ENCODE measurements at regions not wholly inside any gene's neighbourhood (a gene's known extent, or its start where the extent isn't known, plus 50 kb on each side); places are given as distances from the start of the nearest gene placed in this dataset.

DNA sequence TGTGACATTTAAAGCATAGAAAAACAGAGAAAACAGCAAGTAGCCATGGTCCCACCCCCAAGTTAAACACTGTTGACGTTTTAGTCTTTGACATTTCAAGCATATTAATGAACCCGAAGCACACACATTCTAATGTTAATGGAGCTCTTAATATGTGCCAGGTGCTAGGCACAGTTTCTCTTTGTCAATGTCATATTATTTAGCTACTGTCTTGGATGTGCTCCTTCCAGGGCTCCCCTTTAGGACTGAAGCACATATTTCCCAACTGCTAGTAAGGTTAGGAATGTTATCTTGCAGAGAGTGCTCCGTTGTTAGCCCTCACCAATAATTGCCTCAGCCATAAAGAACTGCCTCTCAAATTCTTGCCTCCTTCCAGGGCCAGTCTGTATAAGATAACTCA is 716.6 kb upstream of the TENM4 start:
- no peak for DNase-seq
- Histone ChIP-seq H3K4me1 (no peaks in the 10 kb centered on the region), H3K27me3 (no peaks in the 10 kb centered on the region), H3K4me3 (no peak overlapping the region), H3K36me3 (no peaks in the 10 kb centered on the region), H3K9me3 (no peaks in the 10 kb centered on the region), H3K27ac (no peak overlapping the region)
- TF ChIP-seq, protein P1, sequence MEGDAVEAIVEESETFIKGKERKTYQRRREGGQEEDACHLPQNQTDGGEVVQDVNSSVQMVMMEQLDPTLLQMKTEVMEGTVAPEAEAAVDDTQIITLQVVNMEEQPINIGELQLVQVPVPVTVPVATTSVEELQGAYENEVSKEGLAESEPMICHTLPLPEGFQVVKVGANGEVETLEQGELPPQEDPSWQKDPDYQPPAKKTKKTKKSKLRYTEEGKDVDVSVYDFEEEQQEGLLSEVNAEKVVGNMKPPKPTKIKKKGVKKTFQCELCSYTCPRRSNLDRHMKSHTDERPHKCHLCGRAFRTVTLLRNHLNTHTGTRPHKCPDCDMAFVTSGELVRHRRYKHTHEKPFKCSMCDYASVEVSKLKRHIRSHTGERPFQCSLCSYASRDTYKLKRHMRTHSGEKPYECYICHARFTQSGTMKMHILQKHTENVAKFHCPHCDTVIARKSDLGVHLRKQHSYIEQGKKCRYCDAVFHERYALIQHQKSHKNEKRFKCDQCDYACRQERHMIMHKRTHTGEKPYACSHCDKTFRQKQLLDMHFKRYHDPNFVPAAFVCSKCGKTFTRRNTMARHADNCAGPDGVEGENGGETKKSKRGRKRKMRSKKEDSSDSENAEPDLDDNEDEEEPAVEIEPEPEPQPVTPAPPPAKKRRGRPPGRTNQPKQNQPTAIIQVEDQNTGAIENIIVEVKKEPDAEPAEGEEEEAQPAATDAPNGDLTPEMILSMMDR (IDR thresholded peaks at IDR 0.05): no peak
- no peak for TF ChIP-seq POLR2A (IDR thresholded peaks at IDR 0.05)
- WGBS, 4 donors: 37 to 43% (median 40%) methylated on average over 3 of the region's 3 CpGs
- no peak for ATAC-seq
- intact Hi-C loops (cut with DNase I): loop anchor here (5.0 to 10.0 kb wide), 4 partner anchors 393 to 695 kb away; no protein-coding TSS in a partner anchor

DNA sequence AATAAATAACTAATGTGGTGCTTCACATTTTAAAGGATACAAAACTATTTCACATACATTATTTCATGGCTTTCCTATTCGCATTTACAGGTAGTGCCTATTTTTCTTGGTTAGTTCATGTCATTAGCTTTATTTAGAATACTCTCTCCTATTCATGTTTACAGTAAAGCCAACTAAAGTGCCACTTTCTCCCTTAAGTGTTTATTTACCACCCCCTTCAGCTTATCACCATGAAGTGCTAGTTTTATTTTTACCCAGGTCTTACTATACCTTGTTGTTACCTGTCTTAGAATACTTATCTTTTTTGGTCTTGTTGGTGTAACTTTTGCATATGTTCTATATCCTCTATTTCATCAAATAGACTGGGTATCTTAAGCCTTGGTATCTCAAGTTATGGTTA is 715.2 kb upstream of the TENM4 start:
- no peak for TF ChIP-seq POLR2A (IDR thresholded peaks at IDR 0.05)
- TF ChIP-seq, protein P1 (IDR thresholded peaks at IDR 0.05): no peak
- H3K4me1 ChIP-seq: no peaks in the 10 kb centered on the region
- H3K27ac ChIP-seq: no peak overlapping the region
- H3K36me3 ChIP-seq: no peaks in the 10 kb centered on the region
- intact Hi-C loops (cut with DNase I): loop anchor here (5.0 to 10.0 kb wide), 4 partner anchors 391 to 694 kb away; no protein-coding TSS in a partner anchor
- H3K4me3 ChIP-seq: no peak overlapping the region
- no peaks in the 10 kb centered on the region for H3K9me3 ChIP-seq
- 77 to 88% (median 85%) methylated on average over 1 of the region's 1 CpG for WGBS, 4 donors
- DNase-seq (no peak), ATAC-seq (no peak)
- no peaks in the 10 kb centered on the region for H3K27me3 ChIP-seq

- no peaks in the 10 kb centered on the region for H3K36me3 ChIP-seq
- H3K27ac ChIP-seq: no peak overlapping the region
- H3K9me3 ChIP-seq: no peaks in the 10 kb centered on the region
- no peaks in the 10 kb centered on the region for H3K4me1 ChIP-seq
- H3K27me3 ChIP-seq: no peaks in the 10 kb centered on the region
- no peak for ATAC-seq
- TF ChIP-seq, protein P1 (IDR thresholded peaks at IDR 0.05): peak in 11 of 12 donors; percentile 23 to 56 (median 47)
- no peak for TF ChIP-seq POLR2A (IDR thresholded peaks at IDR 0.05)
- DNase-seq: no peak
- no peak overlapping the region for H3K4me3 ChIP-seq
- WGBS, 4 donors: 15 to 27% (median 19%) methylated on average over 4 of the region's 4 CpGs
- intact Hi-C loops (cut with DNase I): loop anchor here (5.0 to 10.0 kb wide), 4 partner anchors 391 to 693 kb away; no protein-coding TSS in a partner anchor
Observed at GRCh38 chr11:80155412-80156017, 714.7 kb upstream of the TENM4 start.

DNA sequence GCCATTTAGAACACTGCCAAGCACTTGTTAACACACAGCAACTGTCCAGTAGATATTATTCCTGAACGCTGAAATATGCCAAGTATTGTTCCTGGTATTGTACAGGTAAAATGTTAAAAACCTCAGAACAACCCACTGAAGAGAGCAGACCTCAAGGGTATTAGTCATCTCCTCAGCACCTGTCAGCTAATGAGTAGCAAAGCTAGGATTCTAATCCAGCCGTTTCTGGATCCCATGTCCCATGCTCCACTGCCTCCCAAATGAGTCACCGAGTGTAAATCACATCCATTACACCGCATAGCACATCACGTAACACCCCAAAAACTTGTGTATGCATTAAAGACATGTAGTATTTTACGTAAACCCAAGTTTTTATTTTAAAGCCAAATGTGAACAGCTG is 705.4 kb upstream of the TENM4 start:
- intact Hi-C loops (cut with DNase I): no loop called here
- TF ChIP-seq POLR2A (IDR thresholded peaks at IDR 0.05): no peak
- TF ChIP-seq, protein P1 (IDR thresholded peaks at IDR 0.05): no peak
- Histone ChIP-seq H3K4me3 (no peak overlapping the region), H3K27me3 (no peaks in the 10 kb centered on the region), H3K4me1 (no peaks in the 10 kb centered on the region), H3K9me3 (no peaks in the 10 kb centered on the region), H3K27ac (no peak overlapping the region), H3K36me3 (no peaks in the 10 kb centered on the region)
- WGBS, 4 donors: 83 to 85% (median 84%) methylated on average over 6 of the region's 6 CpGs
- ATAC-seq: no peak
- DNase-seq: no peak

Data from heart left ventricle (tissue), 16 donors.